ENCODE measurements at regions not wholly inside any gene's neighbourhood (a gene's known extent, or its start where the extent isn't known, plus 50 kb on each side); places are given as distances from the start of the nearest gene placed in this dataset.

DNA sequence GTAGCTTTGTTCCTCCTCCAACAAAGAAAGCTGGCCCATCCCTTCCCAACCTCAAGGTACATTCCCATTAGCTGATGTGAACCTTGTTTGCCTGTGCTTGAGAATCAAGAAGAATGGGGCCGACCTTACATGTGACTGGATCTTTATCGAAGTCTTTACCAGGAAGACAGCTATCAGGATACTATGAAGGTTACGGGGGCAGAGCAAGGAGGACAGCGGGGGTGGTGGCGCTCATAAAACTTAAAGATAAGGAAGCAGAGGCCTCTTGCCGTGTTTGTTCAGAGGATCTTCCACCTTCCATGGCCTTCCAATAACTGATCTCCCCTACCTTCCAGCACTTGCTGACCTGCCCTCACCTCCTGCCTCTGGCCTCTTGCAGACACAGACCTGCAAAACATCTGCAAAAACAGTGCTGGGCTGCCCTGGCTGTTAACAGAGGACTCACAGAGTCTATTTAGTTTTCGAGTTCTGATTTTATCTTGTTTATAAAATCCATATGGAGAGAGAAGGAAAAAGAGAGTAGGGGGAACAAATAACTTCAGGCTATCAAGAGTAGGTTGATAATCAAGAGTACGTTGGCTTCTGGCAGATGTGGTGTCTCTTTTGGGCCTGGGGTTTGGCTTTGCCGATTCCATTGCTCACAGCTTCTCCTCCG lies 198.0 kb downstream of the HUNK start (continued):
- TF ChIP-seq IRF4 (IDR thresholded peaks at IDR 0.05; ENCODE audit: low read depth, low read length) (no peak), SRF (IDR thresholded peaks at IDR 0.05; ENCODE audit: low read depth in 2 of 2, low read length in 2 of 2) (no peak), ZNF622 (IDR thresholded peaks at IDR 0.05) (no peak), KAT2A (conservative IDR thresholded peaks at IDR 0.05; ENCODE audit: control insufficient read depth, low read depth, low read length) (no peak), MEF2B (IDR thresholded peaks at IDR 0.05; ENCODE audit: partially characterized antibody, poor library complexity, severe bottlenecking) (no peak)
- TF ChIP-seq, protein P1, sequence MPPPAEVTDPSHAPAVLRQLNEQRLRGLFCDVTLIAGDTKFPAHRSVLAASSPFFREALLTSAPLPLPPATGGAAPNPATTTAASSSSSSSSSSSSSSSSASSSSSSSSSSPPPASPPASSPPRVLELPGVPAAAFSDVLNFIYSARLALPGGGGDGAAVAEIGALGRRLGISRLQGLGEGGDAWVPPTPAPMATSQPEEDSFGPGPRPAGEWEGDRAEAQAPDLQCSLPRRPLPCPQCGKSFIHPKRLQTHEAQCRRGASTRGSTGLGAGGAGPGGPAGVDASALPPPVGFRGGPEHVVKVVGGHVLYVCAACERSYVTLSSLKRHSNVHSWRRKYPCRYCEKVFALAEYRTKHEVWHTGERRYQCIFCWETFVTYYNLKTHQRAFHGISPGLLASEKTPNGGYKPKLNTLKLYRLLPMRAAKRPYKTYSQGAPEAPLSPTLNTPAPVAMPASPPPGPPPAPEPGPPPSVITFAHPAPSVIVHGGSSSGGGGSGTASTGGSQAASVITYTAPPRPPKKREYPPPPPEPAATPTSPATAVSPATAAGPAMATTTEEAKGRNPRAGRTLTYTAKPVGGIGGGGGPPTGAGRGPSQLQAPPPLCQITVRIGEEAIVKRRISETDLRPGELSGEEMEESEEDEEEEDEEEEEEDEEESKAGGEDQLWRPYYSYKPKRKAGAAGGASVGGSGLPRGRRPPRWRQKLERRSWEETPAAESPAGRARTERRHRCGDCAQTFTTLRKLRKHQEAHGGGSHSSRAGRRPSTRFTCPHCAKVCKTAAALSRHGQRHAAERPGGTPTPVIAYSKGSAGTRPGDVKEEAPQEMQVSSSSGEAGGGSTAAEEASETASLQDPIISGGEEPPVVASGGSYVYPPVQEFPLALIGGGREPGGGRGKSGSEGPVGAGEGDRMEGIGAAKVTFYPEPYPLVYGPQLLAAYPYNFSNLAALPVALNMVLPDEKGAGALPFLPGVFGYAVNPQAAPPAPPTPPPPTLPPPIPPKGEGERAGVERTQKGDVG (CRISPR knock-in tag; IDR thresholded peaks at IDR 0.05): no peak

DNA sequence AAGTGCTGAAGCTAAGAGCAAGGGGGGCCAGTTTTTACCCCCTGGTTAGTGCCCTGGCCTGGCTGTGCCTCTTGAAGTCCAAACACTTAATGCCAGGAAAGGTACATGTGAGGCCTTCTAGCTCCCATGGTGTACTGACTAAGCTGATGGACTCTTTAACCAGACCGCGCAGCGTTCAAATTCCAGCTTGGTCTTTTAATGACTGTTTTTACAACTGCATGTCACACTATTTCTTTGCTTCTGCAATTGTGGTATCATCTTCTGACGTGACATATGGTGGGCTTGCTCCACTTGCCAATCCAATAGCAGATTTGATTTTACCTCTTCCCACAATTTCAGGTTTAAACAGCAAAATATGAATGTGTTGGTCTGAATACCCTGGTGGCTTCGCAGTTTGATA lies 197.3 kb downstream of the HUNK start:
- no peak overlapping the region for H3K4me3 ChIP-seq
- H3K27me3 ChIP-seq (replicated peaks in 1 of 2; ENCODE audit: control insufficient read depth in 2 of 2, insufficient read depth in 2 of 2, low read length in 1 of 2): no peaks in the 10 kb centered on the region
- ChIA-PET CTCF (no interaction called here), SMC1A (ENCODE audit: uncharacterized antibody, unreplicated experiment) (no interaction called here), POLR2A (no interaction called here), RAD21 (ENCODE audit: unreplicated experiment) (no interaction called here)
- no peak overlapping the region for H3K9ac ChIP-seq (ENCODE audit: control insufficient read depth, insufficient read depth, low read length)
- no peak overlapping the region for H3K4me2 ChIP-seq (ENCODE audit: control insufficient read depth, insufficient read depth)
- intact Hi-C loops (cut with micrococcal nuclease; ENCODE audit: unreplicated experiment): loop anchor here (10.0 kb wide), 1 partner anchor 185 kb away; no protein-coding TSS in a partner anchor
- H3K9me3 ChIP-seq (replicated peaks; ENCODE audit: control insufficient read depth, insufficient read depth, low read length): no peaks in the 10 kb centered on the region
- no peaks in the 10 kb centered on the region for H3K4me1 ChIP-seq (ENCODE audit: control insufficient read depth, insufficient read depth, low read length)
- H4K20me1 ChIP-seq (ENCODE audit: control insufficient read depth, insufficient read depth): no peaks in the 10 kb centered on the region
- H3K79me2 ChIP-seq (ENCODE audit: control insufficient read depth, insufficient read depth, low read length): no peaks in the 10 kb centered on the region
- FAIRE-seq (no peak), ATAC-seq (no peak), DNase-seq (ENCODE audit: low read depth, low spot score) (no peak)
- no peak overlapping the region for H3K27ac ChIP-seq (ENCODE audit: control insufficient read depth, insufficient read depth)
- 38% methylated on average over 5 of the region's 5 CpGs for WGBS (ENCODE audit: insufficient coverage, insufficient replicate concordance, low lambda C conversion rate, missing lambda C conversion rate)
- no TSS peak for BruUV-seq (replicated peaks)
- no peaks in the 10 kb centered on the region for H3K36me3 ChIP-seq (ENCODE audit: control insufficient read depth in 2 of 2, insufficient read depth in 2 of 2, low read length in 1 of 2)
- in situ Hi-C loops (cut with MboI): no loop called here
- H2AFZ ChIP-seq (ENCODE audit: control insufficient read depth, low read depth, low read length): no peak overlapping the region
- TF ChIP-seq POLR2AphosphoS2 (IDR thresholded peaks at IDR 0.05; ENCODE audit: low read depth, low read length) (no peak), NR2C2 (IDR thresholded peaks at IDR 0.05; ENCODE audit: borderline replicate concordance, control insufficient read depth, insufficient read length, low read depth) (no peak), EZH2 (IDR thresholded peaks at IDR 0.05; ENCODE audit: borderline replicate concordance, control insufficient read depth, low read depth, low read length) (no peak), RAD51 (IDR thresholded peaks at IDR 0.05) (no peak), SUPT20H (IDR thresholded peaks at IDR 0.05; ENCODE audit: borderline replicate concordance, control insufficient read depth, low read depth, low read length) (no peak), CREM (IDR thresholded peaks at IDR 0.05; ENCODE audit: low read depth) (no peak), FOXM1 (IDR thresholded peaks at IDR 0.05; ENCODE audit: low read depth, low read length) (no peak), EP300 (IDR thresholded peaks at IDR 0.05; ENCODE audit: borderline replicate concordance in 1 of 2, control insufficient read depth in 1 of 2, low read depth in 2 of 2, low read length in 2 of 2) (no peak), GABPA (IDR thresholded peaks at IDR 0.05; ENCODE audit: low read depth) (no peak)
- TF ChIP-seq, protein P2, sequence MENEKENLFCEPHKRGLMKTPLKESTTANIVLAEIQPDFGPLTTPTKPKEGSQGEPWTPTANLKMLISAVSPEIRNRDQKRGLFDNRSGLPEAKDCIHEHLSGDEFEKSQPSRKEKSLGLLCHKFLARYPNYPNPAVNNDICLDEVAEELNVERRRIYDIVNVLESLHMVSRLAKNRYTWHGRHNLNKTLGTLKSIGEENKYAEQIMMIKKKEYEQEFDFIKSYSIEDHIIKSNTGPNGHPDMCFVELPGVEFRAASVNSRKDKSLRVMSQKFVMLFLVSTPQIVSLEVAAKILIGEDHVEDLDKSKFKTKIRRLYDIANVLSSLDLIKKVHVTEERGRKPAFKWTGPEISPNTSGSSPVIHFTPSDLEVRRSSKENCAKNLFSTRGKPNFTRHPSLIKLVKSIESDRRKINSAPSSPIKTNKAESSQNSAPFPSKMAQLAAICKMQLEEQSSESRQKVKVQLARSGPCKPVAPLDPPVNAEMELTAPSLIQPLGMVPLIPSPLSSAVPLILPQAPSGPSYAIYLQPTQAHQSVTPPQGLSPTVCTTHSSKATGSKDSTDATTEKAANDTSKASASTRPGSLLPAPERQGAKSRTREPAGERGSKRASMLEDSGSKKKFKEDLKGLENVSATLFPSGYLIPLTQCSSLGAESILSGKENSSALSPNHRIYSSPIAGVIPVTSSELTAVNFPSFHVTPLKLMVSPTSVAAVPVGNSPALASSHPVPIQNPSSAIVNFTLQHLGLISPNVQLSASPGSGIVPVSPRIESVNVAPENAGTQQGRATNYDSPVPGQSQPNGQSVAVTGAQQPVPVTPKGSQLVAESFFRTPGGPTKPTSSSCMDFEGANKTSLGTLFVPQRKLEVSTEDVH (IDR thresholded peaks at IDR 0.05; ENCODE audit: low read depth, partially characterized antibody): no peak
